MCF 10A (cell line): ENCODE measurements at regions not wholly inside any gene's neighbourhood (a gene's known extent, or its start where the extent isn't known, plus 50 kb on each side); places are given as distances from the start of the nearest gene placed in this dataset.

Source experiments
- BruUV-seq: library from RNA; stranded (reverse); fragments of 400-500 nt; replicated peaks from 2 replicates; lab custom pipeline; 2021; lab: Mats Ljungman, UMichigan
- CTCF ChIA-PET: fragments of 300-600 bp; sonication (Branson Sonifier 250); formaldehyde crosslinking; extraction: SDS; loops from one replicate; lab custom pipeline; 2021; ENCODE audit warnings: antibody characterized with exemption, inconsistent platforms; lab: Yijun Ruan, JAX
- POLR2A ChIA-PET: fragments of 300-600, 350-650 bp; sonication (Branson Sonifier 250); formaldehyde crosslinking; extraction: SDS; loops from one replicate; lab custom pipeline; 2020; ENCODE audit warnings: antibody characterized with exemption, inconsistent platforms; lab: Yijun Ruan, JAX
- DNase-seq: peaks from one replicate; pipeline ENCODE4 v3.0.0-alpha.2; 2018; ENCODE audit not compliant: unreplicated experiment
- H3K27ac Mint-ChIP-seq: one replicate; pipeline ENCODE4 v1.8.0; 2022; ENCODE audit warnings: mild to moderate bottlenecking, low read depth, mixed read lengths; ENCODE audit not compliant: unreplicated experiment
- H3K27me3 Mint-ChIP-seq: one replicate; pipeline ENCODE4 v1.8.0; 2022; ENCODE audit warnings: mixed read lengths; ENCODE audit not compliant: insufficient read depth, unreplicated experiment
- H3K36me3 Mint-ChIP-seq: one replicate; pipeline ENCODE4 v1.8.0; 2022; ENCODE audit warnings: mild to moderate bottlenecking, moderate library complexity, mixed read lengths; ENCODE audit not compliant: insufficient read depth, unreplicated experiment
- H3K4me1 Mint-ChIP-seq: one replicate; pipeline ENCODE4 v1.8.0; 2022; ENCODE audit warnings: mixed read lengths; ENCODE audit not compliant: insufficient read depth, unreplicated experiment
- H3K4me3 Mint-ChIP-seq: one replicate; pipeline ENCODE4 v1.8.0; 2022; ENCODE audit warnings: mild to moderate bottlenecking, moderate library complexity, mixed read lengths; ENCODE audit not compliant: unreplicated experiment
- H3K9me3 Mint-ChIP-seq: one replicate; pipeline ENCODE4 v1.8.0; 2022; ENCODE audit warnings: mixed read lengths; ENCODE audit not compliant: unreplicated experiment
- intact Hi-C: fragments of 100-400 bp; cut with micrococcal nuclease; formaldehyde crosslinking; loops from 2 replicates; pipeline ENCODE4 v1.14.1; 2022
- TF ChIP-seq, protein P1 (sequence below): fragments of 200-600 bp; IDR thresholded peaks from one replicate; pipeline ENCODE4 v1.8.0; 2022; ENCODE audit warnings: antibody characterized with exemption, mild to moderate bottlenecking; ENCODE audit not compliant: unreplicated experiment

DNA sequence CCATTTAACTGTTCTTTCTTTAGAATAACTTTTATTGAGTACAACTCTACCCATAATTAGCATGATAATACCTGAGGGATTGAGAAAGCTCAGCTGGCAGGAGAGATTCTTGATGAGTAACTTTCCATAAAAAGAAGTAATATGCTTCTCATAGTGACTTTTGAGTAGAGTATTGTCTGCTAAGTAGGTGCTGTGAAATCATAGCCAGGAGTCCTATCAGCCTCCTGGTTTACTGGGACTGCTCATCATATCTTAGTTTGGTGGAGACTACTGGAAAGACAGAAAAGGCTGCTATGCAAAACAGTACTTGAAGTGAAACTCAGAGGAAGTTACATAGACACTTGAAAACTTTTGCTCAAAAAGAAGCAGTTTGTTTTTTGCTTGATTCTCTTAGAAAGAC, 113.3 kb upstream of the ATP2B1 start:
- no TSS peak for BruUV-seq
- no peak overlapping the region for H3K27ac Mint-ChIP-seq
- H3K27me3 Mint-ChIP-seq = no peaks in the 10 kb centered on the region
- H3K4me3 Mint-ChIP-seq = no peak overlapping the region
- H3K36me3 Mint-ChIP-seq = no peaks in the 10 kb centered on the region
- CTCF ChIA-PET = no interaction called here
- intact Hi-C loops = no loop called here
- DNase-seq = no peak
- H3K9me3 Mint-ChIP-seq = no peaks in the 10 kb centered on the region
- peaks cover 12% of the 10 kb centered on the region for H3K4me1 Mint-ChIP-seq
- TF ChIP-seq, protein P1, sequence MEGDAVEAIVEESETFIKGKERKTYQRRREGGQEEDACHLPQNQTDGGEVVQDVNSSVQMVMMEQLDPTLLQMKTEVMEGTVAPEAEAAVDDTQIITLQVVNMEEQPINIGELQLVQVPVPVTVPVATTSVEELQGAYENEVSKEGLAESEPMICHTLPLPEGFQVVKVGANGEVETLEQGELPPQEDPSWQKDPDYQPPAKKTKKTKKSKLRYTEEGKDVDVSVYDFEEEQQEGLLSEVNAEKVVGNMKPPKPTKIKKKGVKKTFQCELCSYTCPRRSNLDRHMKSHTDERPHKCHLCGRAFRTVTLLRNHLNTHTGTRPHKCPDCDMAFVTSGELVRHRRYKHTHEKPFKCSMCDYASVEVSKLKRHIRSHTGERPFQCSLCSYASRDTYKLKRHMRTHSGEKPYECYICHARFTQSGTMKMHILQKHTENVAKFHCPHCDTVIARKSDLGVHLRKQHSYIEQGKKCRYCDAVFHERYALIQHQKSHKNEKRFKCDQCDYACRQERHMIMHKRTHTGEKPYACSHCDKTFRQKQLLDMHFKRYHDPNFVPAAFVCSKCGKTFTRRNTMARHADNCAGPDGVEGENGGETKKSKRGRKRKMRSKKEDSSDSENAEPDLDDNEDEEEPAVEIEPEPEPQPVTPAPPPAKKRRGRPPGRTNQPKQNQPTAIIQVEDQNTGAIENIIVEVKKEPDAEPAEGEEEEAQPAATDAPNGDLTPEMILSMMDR = no peak
- POLR2A ChIA-PET = interaction anchor here (0.7 kb wide), 1 partner anchor 15 kb away, joined by 3 read pairs; no protein-coding TSS in a partner anchor

DNA sequence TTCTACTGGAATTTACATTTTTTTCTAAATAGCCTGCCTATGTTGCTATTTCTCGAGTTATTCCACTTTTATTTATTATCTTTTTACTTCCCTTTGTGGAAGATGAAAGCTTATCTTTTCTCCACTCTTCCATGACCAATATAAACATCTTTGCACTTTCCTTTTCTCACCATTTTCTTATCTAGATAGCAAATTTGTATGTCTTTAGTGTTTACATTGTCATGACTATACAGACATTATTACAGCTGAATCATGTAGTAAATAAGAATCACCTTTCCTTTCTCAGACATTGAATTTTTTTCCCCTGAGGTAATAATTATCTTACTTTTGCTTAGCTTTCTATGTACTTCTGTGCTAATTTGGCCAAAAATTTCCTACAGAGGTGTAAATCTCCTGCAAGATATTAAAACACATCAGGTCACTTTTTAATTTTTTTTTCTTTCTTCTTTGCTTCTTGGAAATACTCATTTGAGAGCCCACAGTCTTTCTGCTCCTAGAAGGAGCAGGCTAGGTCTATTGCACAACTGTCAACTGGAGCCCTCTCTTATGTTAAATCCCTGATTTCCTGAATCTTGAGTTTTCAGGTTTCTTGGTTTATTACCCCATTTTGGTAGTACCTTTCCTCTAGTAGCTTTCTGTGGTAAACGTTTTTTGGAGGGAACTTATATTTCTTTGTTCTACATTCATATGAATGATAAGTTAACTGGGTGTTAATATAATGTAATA, 109.0 kb upstream of the ATP2B1 start:
- intact Hi-C loops = no loop called here
- Mint-ChIP-seq H3K4me3 (no peak overlapping the region), H3K4me1 (peaks cover 6% of the 10 kb centered on the region), H3K36me3 (no peaks in the 10 kb centered on the region), H3K27ac (no peak overlapping the region), H3K27me3 (no peaks in the 10 kb centered on the region), H3K9me3 (no peaks in the 10 kb centered on the region)
- ChIA-PET CTCF (interaction anchor here (0.6 kb wide), 1 partner anchor 302 kb away, joined by 4 read pairs; no protein-coding TSS in a partner anchor), POLR2A (interaction anchor here (0.6 to 1.6 kb wide), 2 partner anchors 21 to 24 kb away, joined by 3 to 4 read pairs; no protein-coding TSS in a partner anchor)
- DNase-seq = peak; percentile 9
- no TSS peak for BruUV-seq
- TF ChIP-seq, protein P1 = no peak

DNA sequence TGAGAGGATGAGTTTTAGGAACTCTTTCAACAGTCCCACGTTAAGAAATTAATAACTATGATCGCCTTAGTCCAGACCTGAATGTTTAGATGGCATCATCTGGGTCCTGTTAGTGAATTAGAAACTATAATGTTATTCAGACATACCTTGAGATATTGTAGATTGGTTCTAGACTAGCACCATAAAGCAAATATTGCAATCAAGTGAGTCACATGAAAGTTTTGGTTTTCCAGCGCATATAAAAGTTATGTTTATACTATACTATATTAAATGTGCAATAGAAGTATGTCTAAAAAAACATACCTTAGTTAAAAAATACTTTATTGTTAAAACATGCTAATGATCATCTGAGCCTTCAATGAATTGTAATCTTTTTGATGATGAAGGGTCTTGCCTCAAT, 106.6 kb upstream of the ATP2B1 start:
- peaks cover 6% of the 10 kb centered on the region for H3K4me1 Mint-ChIP-seq
- H3K4me3 Mint-ChIP-seq = no peak overlapping the region
- H3K36me3 Mint-ChIP-seq = no peaks in the 10 kb centered on the region
- ChIA-PET POLR2A (no interaction called here), CTCF (no interaction called here)
- H3K27ac Mint-ChIP-seq = no peak overlapping the region
- BruUV-seq = no TSS peak
- no peak for DNase-seq
- TF ChIP-seq, protein P1 = no peak
- no peaks in the 10 kb centered on the region for H3K9me3 Mint-ChIP-seq
- intact Hi-C loops = no loop called here
- no peaks in the 10 kb centered on the region for H3K27me3 Mint-ChIP-seq

DNA sequence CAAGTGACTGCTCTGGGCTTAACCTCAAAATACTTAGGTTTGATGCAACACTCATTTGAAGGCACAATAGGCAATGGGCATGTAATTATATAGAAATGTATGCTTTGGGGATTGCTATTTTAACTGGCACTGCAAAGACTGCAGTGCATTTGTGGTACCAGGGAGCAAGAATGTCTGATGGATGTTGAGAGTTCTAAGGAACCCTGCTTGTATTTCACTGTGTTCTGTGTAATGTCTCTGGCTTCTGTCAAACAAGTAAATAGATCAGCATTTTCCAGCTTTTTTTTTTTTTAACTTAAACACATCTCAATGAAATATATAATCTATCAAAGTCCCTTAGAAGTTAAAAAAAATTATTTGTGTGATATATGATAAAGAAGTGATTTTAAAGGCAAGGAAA, 94.8 kb upstream of the ATP2B1 start:
- intact Hi-C loops = no loop called here

More for the DNA sequence above, 94.8 kb upstream of the ATP2B1 start:
- no peak overlapping the region for H3K4me3 Mint-ChIP-seq
- H3K4me1 Mint-ChIP-seq = peaks cover 6% of the 10 kb centered on the region
- CTCF ChIA-PET = no interaction called here
- POLR2A ChIA-PET = no interaction called here
- H3K27me3 Mint-ChIP-seq = no peaks in the 10 kb centered on the region
- H3K36me3 Mint-ChIP-seq = no peaks in the 10 kb centered on the region
- no peak overlapping the region for H3K27ac Mint-ChIP-seq
- BruUV-seq = no TSS peak
- DNase-seq = no peak
- TF ChIP-seq, protein P1 = no peak
- no peaks in the 10 kb centered on the region for H3K9me3 Mint-ChIP-seq
